ENCODE measurements at regions not wholly inside any gene's neighbourhood (a gene's known extent, or its start where the extent isn't known, plus 50 kb on each side); places are given as distances from the start of the nearest gene placed in this dataset.

- no peak for TF ChIP-seq TAF1 (IDR thresholded peaks at IDR 0.05; ENCODE audit: low read depth)
- no peak for TF ChIP-seq CREB1 (IDR thresholded peaks at IDR 0.05; ENCODE audit: low read depth)
- TF ChIP-seq MAX (IDR thresholded peaks at IDR 0.05): no peak
- TF ChIP-seq CEBPB (IDR thresholded peaks at IDR 0.05): no peak
- no peak for TF ChIP-seq YY1 (IDR thresholded peaks at IDR 0.05; ENCODE audit: low read depth)
- no peak for TF ChIP-seq EP300 (IDR thresholded peaks at IDR 0.05; ENCODE audit: borderline replicate concordance)
- no peak for TF ChIP-seq RAD21 (IDR thresholded peaks at IDR 0.05; ENCODE audit: low read depth)
- no peak for TF ChIP-seq EGR1 (IDR thresholded peaks at IDR 0.05)
- no peak for TF ChIP-seq NFIC (IDR thresholded peaks at IDR 0.05)
These were observed 351.9 kb upstream of the TSHZ3 start for GRCh38 chr19:31701146-31701545.

All from Ishikawa (cell line).